ENCODE measurements at regions not wholly inside any gene's neighbourhood (a gene's known extent, or its start where the extent isn't known, plus 50 kb on each side); places are given as distances from the start of the nearest gene placed in this dataset.

DNA sequence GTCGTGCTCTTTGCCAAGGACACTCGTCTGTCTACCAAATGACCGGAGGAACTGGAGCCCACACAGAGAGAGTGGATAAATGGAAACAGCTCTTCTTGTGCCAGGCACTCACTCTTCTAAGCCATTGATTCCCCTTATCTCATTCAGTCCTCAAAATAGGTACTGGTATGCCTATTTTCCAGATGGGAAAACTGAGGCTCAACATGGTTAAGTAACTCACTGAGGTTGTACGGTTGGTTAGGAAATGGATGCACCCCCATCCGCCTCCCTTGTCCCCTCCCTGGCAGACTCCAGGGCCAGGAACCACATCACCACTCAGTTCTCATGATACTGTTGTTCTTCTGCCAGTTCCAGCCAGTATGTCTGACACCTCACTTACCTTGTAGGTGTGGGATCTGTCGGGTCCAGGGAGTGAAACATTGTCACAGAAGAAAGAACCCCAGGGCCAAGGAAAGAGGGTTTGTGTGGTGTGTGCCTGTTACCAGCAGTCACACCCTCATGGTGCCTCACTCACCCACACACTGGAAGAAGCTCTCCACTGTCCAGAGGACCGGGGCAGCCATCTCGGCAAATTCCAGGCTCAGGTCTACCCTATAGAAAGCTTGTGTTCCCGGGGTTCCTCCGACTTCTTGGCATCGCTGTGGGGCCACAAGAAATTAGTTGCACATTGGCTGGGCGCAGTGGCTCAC lies 58.8 kb upstream of the TARDBP start:
- TF ChIP-seq, protein P1, sequence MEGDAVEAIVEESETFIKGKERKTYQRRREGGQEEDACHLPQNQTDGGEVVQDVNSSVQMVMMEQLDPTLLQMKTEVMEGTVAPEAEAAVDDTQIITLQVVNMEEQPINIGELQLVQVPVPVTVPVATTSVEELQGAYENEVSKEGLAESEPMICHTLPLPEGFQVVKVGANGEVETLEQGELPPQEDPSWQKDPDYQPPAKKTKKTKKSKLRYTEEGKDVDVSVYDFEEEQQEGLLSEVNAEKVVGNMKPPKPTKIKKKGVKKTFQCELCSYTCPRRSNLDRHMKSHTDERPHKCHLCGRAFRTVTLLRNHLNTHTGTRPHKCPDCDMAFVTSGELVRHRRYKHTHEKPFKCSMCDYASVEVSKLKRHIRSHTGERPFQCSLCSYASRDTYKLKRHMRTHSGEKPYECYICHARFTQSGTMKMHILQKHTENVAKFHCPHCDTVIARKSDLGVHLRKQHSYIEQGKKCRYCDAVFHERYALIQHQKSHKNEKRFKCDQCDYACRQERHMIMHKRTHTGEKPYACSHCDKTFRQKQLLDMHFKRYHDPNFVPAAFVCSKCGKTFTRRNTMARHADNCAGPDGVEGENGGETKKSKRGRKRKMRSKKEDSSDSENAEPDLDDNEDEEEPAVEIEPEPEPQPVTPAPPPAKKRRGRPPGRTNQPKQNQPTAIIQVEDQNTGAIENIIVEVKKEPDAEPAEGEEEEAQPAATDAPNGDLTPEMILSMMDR (IDR thresholded peaks at IDR 0.05; ENCODE audit: low read depth, low read length, missing input control), result no peak
- TF ChIP-seq, protein P2, sequence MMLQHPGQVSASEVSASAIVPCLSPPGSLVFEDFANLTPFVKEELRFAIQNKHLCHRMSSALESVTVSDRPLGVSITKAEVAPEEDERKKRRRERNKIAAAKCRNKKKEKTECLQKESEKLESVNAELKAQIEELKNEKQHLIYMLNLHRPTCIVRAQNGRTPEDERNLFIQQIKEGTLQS (IDR thresholded peaks at IDR 0.05), result no peak
- TF ChIP-seq RAD21 (IDR thresholded peaks at IDR 0.05) (no peak), GABPA (IDR thresholded peaks at IDR 0.05 in 1 of 2, conservative IDR thresholded peaks at IDR 0.05 in 1 of 2) (no peak), YY1 (IDR thresholded peaks at IDR 0.05) (no peak), SP1 (IDR thresholded peaks at IDR 0.05) (no peak), EGR1 (IDR thresholded peaks at IDR 0.05; ENCODE audit: low read depth in 2 of 2) (no peak), HNF4A (conservative IDR thresholded peaks at IDR 0.05) (no peak), NR2F2 (IDR thresholded peaks at IDR 0.05) (no peak), JUND (IDR thresholded peaks at IDR 0.05) (no peak), TAF1 (conservative IDR thresholded peaks at IDR 0.05) (no peak)
- TF ChIP-seq, protein P3, sequence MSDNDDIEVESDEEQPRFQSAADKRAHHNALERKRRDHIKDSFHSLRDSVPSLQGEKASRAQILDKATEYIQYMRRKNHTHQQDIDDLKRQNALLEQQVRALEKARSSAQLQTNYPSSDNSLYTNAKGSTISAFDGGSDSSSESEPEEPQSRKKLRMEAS (IDR thresholded peaks at IDR 0.05), result no peak
- TF ChIP-seq, protein P4, sequence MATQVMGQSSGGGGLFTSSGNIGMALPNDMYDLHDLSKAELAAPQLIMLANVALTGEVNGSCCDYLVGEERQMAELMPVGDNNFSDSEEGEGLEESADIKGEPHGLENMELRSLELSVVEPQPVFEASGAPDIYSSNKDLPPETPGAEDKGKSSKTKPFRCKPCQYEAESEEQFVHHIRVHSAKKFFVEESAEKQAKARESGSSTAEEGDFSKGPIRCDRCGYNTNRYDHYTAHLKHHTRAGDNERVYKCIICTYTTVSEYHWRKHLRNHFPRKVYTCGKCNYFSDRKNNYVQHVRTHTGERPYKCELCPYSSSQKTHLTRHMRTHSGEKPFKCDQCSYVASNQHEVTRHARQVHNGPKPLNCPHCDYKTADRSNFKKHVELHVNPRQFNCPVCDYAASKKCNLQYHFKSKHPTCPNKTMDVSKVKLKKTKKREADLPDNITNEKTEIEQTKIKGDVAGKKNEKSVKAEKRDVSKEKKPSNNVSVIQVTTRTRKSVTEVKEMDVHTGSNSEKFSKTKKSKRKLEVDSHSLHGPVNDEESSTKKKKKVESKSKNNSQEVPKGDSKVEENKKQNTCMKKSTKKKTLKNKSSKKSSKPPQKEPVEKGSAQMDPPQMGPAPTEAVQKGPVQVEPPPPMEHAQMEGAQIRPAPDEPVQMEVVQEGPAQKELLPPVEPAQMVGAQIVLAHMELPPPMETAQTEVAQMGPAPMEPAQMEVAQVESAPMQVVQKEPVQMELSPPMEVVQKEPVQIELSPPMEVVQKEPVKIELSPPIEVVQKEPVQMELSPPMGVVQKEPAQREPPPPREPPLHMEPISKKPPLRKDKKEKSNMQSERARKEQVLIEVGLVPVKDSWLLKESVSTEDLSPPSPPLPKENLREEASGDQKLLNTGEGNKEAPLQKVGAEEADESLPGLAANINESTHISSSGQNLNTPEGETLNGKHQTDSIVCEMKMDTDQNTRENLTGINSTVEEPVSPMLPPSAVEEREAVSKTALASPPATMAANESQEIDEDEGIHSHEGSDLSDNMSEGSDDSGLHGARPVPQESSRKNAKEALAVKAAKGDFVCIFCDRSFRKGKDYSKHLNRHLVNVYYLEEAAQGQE (IDR thresholded peaks at IDR 0.05), result no peak
